Peyer's patch (tissue), 4 donors: ENCODE measurements at regions not wholly inside any gene's neighbourhood (a gene's known extent, or its start where the extent isn't known, plus 50 kb on each side); places are given as distances from the start of the nearest gene placed in this dataset.

Experiments
- POLR2A ChIP-seq, 2 donors: fragments of 450-650 bp; IDR thresholded peaks; one replicate each; pipeline ENCODE4 v1.5.1; 2017; ENCODE audit warnings: antibody characterized with exemption in 2 of 2, mild to moderate bottlenecking in 2 of 2, moderate library complexity in 2 of 2
- TF ChIP-seq, protein P1 (sequence below), 6 experiments: fragments of 450-650 bp in 4 of 6; fragments of 200-600 bp in 2 of 6; sonication (generic) in 1 of 6; IDR thresholded peaks; one replicate each; pipeline ENCODE4 v1.5.1; 2017 to 2019; ENCODE audit warnings: antibody characterized with exemption in 6 of 6, mild to moderate bottlenecking in 3 of 6, moderate library complexity in 1 of 6

DNA sequence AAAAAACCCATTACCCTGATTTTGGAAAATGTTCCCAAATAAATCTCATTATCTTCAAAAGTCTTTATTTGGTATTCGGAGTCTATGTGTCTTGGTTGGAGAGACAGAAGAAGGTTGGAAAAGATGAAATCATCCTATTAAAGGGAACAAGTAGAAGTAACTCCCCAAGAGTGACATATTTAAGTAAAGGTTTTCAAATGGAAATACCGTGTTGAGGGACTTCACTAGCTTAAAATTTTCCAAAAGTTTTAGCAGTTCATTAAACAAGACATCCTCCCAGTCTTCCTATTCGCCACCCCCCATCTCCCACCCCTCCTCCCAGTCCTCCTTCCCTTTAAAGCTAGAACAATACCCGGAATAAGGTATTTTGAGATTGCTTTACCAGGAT, 62.7 kb upstream of the CCDC160 start:
- TF ChIP-seq POLR2A (IDR thresholded peaks at IDR 0.05): no peak
- TF ChIP-seq, protein P1, sequence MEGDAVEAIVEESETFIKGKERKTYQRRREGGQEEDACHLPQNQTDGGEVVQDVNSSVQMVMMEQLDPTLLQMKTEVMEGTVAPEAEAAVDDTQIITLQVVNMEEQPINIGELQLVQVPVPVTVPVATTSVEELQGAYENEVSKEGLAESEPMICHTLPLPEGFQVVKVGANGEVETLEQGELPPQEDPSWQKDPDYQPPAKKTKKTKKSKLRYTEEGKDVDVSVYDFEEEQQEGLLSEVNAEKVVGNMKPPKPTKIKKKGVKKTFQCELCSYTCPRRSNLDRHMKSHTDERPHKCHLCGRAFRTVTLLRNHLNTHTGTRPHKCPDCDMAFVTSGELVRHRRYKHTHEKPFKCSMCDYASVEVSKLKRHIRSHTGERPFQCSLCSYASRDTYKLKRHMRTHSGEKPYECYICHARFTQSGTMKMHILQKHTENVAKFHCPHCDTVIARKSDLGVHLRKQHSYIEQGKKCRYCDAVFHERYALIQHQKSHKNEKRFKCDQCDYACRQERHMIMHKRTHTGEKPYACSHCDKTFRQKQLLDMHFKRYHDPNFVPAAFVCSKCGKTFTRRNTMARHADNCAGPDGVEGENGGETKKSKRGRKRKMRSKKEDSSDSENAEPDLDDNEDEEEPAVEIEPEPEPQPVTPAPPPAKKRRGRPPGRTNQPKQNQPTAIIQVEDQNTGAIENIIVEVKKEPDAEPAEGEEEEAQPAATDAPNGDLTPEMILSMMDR (IDR thresholded peaks at IDR 0.05): no peak
